GM18526 (cell line): ENCODE measurements at regions not wholly inside any gene's neighbourhood (a gene's known extent, or its start where the extent isn't known, plus 50 kb on each side); places are given as distances from the start of the nearest gene placed in this dataset.

ENCODE experiments used
- POLR2A ChIP-seq: IDR thresholded peaks from 3 replicates; pipeline ENCODE4 v1.6.1; 2011; ENCODE audit not compliant: insufficient read length; ENCODE audit errors: extremely low read depth

DNA sequence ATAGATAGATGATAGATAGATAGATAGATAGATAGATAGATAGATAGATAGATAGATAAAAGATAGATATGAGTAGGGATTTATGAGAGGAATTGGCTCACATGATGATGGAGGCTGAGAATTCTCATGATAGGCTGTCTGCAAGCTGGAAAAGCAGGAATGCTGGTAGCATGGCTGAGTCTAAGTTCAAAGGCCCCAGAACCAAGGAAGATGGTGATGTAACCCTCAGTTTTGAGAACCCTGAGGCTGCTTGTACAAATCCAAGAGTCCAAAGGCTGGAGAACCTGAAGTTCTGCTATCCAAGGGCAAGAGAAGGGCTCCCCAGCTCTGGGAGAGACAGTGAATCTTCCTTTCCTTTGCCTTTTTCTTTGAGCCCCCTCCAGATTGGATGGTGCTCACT lies 210.8 kb downstream of the RFPL4B start:
- no peak for TF ChIP-seq POLR2A

DNA sequence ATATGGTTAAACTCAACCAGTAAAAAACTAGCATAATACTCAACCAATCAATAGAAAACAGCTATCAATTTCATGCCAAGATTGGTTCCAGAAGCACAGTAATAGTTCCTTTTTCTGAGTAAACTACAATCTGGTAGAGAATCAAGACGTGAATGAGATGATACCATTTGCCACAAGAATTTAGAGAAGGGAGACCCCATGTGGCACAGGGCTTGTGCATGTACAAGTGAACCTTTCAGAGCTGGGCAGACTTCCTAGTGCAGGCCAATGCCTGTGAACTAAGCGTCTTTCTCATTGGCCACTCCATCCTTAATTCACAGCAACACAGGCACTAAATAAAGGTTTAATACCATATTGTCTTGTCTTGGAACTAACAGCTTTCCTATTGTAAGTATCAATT lies 213.5 kb downstream of the RFPL4B start:
- TF ChIP-seq POLR2A = no peak

DNA sequence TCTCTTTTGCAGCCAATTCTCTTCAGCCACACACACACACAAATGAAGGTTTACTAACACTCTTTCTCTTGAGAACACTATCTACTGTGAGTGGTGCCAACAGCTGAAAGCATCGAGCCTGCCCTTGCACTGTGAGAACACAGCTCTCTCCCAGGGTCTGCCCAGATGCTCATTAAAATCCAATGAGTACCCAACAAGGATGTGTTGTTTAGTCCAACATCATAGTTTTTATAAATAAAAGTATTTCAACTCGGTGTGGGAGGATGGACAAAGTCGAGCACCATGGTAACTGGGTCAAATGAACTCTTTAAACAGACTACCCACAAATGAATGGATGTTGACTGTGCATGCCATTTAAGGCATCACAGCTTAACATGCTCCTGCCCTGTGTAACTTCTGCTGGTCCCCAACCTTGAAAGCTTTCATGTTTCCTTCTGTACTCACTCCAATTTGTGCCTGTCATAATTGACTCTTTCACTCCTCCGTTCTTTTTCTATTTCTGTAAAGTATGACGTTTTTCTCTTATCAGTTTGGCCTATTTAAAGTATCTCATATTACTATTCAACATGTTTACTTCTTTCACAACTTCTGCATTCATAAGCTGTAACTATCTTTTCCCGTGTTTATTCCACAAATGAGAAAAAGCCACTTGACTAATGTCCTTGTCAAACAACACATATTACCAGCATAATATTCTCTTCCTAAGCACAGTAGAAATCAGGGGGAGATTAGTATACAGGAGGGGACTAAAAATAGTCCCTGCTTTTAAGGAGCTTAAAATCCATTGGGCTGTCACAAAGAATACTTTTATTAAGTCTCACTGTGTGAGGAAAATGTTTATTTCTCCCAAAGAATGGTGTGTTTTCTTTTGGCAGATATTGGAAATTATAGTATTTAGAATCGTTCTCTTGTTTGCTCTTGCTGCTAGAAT lies 215.4 kb downstream of the RFPL4B start:
- no peak for TF ChIP-seq POLR2A

DNA sequence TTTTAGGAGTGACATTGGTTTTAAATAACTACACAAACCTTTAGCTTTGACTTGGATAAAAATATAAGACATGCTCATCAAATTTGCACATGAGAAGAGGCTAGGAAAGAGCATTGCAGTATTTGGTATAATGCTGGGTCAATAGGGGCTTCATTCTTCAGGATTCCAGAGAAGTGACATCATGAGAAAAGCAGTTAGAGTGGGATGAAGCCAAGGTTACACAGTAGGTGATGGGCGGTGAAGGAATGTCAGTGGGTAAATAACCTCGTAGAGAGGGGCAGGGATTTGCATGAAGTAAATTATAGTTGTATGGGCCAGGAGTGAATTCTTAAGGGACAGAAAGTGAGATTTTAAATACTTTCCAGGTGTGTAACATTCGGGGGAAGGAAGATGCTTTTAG lies 216.2 kb downstream of the RFPL4B start:
- no peak for TF ChIP-seq POLR2A

DNA sequence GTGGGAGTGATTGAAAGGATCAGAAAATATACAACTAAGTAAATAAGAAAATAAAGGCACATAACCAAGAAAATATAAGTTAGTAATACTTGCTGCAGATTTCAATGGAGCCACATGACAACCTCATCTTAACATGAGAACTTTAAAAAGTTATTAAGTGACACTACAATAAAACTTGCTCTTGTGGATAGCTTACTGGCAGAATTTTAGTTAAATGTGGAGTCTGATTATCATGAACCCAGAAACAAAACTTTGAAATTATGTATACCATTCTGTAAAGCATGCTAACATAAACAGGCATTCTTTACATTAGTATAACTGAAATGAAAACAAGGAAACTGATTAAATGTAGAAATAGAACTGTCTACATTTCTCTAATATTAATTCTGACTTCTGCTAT lies 220.9 kb downstream of the RFPL4B start:
- TF ChIP-seq POLR2A = no peak

DNA sequence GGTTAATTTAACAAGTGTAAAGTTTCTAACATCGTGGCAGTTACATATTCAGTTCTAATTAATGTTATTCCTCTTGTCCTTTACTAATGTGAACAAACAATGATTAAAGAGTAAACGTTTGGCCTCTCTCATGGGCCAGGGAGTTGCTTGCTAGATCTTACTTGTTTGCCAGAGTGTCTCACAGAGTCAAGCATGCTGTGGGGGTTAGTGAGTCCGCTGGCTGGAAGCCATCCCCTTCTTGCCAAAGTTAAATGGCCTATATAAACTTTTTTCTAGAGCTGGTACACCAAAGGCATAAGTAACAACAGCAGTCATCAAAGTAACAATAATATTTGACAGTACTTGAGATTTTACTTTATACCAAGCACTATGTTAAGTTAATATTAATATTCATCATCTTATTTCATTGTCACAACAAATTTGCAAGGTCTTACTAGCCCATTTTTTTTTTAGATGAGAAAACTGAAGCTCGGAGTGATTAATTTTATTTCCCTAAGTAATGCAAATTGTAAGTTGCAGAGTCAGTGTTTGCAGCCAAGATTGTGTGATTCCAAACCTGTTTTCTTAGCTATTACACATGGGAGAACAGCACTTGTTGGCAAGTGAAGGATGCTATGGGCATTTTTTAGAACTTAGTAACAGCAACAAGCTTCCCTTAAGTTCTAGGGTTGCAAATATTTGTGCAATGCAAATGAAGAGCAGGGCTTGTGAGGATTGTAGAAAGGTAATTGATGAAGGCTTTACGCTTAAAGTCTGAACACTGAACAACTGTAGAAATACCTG lies 224.5 kb downstream of the RFPL4B start:
- no peak for TF ChIP-seq POLR2A

DNA sequence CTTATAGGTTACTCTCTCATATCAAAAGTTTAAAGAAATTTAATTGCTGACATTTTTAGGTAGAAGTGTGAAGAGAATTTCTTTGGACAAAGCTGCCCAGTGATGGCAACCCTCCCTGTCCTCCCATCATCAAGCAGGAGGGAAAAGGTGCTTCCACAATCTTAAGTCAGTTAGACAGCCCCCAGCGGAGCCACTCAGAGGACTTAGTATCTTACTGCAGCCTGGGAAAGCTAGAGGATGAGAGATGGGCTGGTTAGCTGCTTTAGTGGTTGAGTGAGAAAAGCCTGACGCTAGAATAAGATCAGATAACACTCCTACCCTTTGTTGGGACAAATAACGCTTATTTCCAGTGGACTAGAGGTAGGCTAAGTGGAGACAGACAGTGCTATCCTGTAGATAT lies 227.1 kb downstream of the RFPL4B start:
- TF ChIP-seq POLR2A = no peak

DNA sequence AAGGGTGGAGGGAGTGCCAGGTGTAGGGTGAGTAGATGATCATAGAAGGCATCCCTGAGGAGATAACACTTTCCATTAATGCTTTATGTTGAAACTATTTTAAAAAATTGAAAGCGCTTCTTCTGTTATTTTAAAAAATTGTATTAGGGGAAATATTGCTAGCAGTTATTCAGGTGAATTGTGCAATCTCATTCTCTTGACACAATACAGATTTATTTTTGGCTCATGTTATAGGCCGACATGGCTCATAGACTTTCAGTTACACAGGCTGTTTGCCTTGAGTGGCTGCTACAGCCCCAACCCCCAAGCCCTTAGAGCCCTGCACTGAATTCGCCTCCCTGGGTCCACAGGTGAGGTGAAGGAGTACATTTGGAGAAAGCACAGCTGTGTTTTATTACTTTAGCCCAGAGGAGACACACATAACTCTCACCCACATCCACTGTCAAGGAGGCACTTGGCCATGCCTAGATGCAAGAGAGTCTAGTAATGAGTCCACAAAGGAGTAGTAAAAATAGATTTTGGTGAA lies 228.2 kb downstream of the RFPL4B start:
- no peak for TF ChIP-seq POLR2A

DNA sequence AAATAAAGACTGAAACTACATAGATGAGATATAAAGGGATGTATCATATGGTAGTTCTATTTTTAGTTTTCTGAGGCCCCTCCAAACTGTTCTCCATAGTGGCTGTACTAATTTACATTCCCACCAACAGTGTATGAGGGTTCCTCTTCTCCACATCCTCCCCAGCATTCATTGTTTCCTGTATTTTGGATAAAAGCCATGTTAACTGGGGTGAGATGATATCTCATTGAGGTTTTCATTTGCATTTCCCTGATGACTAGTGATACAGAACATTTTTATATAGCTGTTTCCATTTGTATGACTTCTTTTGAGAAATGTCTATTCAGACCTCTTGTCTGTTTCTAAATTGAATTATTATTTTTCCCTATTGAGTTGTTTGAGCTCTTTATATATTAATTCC lies 229.3 kb downstream of the RFPL4B start:
- TF ChIP-seq POLR2A = no peak

DNA sequence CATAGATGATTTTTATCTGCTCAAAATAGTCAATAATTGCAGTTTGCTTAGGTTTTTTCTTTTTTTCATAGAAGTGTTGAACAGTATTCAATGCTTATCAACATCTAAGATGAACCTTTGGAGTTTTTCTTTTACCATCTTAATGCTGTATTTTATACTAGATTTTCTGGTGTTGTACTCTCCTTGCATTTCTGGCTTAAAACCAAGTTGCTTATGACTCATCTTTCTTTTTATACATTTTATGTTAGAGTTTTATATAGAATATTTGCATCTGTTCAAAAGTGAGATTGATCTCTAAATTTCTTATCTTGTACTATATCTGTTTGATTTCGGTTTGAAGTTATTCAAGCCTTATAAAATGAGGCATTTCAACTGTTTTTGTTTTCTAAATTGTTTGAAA lies 232.5 kb downstream of the RFPL4B start:
- TF ChIP-seq POLR2A = no peak

DNA sequence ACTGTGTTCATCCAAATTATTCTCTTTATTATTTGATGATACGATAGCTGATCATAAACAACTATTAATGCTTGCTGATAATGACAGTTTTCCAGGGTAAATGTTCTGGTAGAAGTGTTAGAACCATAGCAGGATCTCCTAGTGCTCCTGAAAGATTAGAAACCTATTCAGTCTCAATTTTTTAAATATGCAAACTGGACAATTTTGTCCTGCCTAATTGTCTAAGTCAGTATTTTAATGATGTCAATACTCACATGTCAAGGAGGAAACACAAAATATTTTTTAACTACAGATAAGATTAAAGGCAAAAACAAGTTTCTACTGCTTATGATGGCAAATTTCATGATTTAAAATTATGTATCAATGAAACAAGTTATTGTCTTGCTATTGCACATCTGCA lies 233.9 kb downstream of the RFPL4B start:
- TF ChIP-seq POLR2A = no peak

DNA sequence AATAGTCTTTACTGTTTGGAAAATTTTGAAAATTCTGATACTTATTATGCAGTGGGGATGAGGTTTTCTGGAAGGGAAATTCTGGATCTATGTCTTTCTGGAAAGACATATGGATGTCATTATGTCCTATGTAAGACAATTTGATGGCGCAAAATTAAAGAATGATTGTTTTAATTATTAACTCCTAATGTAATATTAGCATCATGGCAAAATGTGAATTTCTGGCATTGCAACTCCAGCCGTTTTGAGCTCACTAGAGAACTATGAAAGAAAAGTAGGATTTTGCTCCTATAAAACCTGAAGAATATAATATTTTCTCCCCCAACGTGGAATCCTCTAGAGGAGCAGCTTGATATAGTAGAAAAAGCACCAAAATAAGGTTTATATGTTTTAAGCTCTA lies 243.2 kb downstream of the RFPL4B start:
- TF ChIP-seq POLR2A = no peak

DNA sequence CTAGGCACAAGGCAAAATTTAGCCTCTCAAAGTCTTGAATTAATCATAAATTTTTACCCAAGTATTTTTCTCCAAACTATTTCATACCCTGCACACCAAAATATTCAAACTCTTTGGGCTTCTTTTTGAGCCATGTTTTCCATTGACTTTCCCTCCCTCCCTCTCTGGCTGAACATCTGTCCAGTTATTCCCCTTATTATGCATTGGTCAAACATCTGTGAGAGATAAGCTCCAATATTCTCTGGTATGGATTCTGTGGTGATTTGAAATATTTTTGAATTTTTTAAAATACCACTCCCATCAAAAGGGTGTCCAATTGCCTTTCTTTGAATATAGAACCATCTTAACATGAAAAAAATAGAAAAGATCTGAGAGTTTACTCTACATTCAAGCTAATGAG lies 244.2 kb downstream of the RFPL4B start:
- TF ChIP-seq POLR2A = no peak

DNA sequence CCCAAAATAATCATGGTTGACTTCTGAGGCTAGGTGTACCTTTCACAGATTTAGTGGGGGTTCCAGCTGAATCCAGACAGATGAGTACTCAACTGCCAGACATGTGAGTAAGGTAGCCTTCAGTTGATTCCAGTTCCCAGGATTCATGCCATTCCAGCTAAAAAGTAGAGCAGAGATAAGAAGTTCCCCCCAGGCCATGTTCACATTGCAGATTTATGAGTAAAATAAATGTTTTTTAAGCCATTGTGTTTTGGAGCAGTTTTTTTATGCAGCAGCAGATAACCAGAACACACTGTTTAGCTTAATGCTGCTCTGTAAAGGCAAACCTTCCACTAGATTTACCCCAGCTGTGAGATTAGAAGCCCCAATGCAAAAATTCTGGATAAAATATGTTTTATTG lies 245.0 kb downstream of the RFPL4B start:
- TF ChIP-seq POLR2A = no peak

DNA sequence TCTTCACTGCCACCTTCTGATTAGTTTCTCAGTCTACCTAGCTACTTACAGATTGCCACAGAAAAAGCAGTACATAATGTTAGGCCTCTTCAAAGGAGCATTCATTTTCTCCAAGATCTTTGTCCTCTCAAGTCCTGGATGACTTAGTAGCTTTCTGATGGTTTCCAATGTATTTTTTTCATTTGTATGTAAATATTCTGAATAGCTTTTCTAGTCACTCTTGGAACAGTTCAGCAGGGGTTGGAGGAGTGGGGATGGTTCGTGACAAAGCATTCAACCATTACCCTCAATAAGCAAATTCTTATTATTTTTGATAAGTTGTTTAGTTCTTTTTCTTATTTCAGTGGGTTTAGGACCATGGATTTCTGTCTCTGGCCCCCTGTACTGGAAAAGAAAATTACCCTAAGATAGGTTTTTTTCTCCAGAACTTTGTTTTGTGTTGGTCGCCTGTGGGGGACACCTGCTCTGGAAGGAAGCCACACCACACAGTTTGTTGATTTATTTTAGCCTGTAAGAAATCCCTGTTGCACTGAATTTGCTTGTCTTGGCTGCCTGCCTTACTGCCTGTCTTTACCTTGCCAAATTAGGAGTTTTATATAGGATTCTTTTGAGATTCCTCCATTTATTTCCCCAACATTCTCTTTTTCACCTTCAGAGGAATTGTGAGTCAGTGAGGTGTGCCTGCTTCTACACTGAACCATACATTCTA lies 247.9 kb downstream of the RFPL4B start:
- no peak for TF ChIP-seq POLR2A

DNA sequence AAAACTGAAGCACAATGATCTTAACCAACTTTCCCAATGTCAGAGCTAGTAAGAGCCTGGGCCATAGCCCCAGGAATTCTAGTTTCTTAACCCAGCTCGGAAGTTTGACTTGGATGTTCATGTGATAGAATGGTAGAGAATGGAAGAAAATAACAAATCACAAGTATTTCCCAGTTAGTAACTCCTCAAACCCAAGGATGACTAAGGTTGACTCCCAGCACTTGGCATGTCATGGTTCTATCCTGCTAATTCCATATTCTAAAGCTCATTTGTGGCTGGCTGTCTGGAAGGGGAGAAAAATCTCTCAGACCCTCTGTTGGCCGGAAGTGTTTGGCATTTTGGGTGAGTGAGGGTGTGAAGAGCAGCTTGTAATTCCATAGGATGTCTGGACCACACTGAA lies 248.7 kb downstream of the RFPL4B start:
- no peak for TF ChIP-seq POLR2A

DNA sequence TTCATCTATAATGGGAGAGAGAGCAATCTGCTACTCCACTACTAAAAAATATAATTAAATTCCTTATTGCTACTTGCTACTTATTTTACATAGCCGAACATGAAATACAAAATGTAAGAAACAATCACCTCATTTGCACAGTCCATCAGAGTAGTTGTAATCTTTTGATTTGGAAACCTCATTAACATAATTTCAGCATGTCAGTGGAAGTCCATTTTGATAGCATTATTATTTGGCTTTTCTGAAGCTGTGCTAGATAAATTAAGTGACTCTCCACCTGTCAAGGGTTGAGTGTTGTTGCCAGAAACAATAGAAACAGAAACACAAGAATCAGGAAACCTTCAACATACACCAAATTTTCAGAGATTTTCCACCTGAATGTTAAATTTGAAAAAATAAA lies 250.0 kb downstream of the RFPL4B start:
- TF ChIP-seq POLR2A = no peak
